GM23338 (cell line): ENCODE measurements at regions not wholly inside any gene's neighbourhood (a gene's known extent, or its start where the extent isn't known, plus 50 kb on each side); places are given as distances from the start of the nearest gene placed in this dataset.
A peak's percentile ranks its signal among the peaks of the same experiment; 100 is the strongest.

ENCODE experiments used
- ATAC-seq: fragments of 200-7000 bp; cut with Tn5 transposase; 3 replicates; pipeline ENCODE4 v1.9.1; 2020
- DNase-seq: peaks from one replicate; pipeline ENCODE4 v3.0.0-alpha.2; 2015; ENCODE audit warnings: low spot score
- H2AFZ ChIP-seq: fragments of 200-600 bp; sonication (generic); 2 replicates; pipeline ENCODE4 v1.8.0; 2016; ENCODE audit warnings: antibody characterized with exemption, mild to moderate bottlenecking, moderate library complexity
- H3F3A ChIP-seq: fragments of 200-600 bp; sonication (generic); replicated peaks from 2 replicates; pipeline ENCODE4 v1.8.0; 2017; ENCODE audit warnings: antibody characterized with exemption, mixed run types, low read depth
- H3K27ac ChIP-seq: fragments of 200-600 bp; sonication (generic); 2 replicates; pipeline ENCODE4 v1.6.1; 2016; ENCODE audit warnings: low read depth
- H3K27me3 ChIP-seq: fragments of 200-600 bp; sonication (generic); 2 replicates; pipeline ENCODE4 v1.8.0; 2016; ENCODE audit warnings: mild to moderate bottlenecking, mixed run types, moderate library complexity; ENCODE audit not compliant: insufficient read depth
- H3K36me3 ChIP-seq: fragments of 200-600 bp; sonication (generic); 2 replicates; pipeline ENCODE4 v1.8.0; 2016; ENCODE audit warnings: mild to moderate bottlenecking; ENCODE audit not compliant: insufficient read depth
- H3K4me1 ChIP-seq: fragments of 200-600 bp; sonication (generic); 2 replicates; pipeline ENCODE4 v1.8.0; 2016; ENCODE audit warnings: mild to moderate bottlenecking, moderate library complexity; ENCODE audit not compliant: insufficient read depth
- H3K4me2 ChIP-seq: fragments of 200-600 bp; sonication (generic); 2 replicates; pipeline ENCODE4 v1.7.1; 2017; ENCODE audit warnings: mixed run types
- H3K4me3 ChIP-seq: fragments of 200-600 bp; sonication (generic); 2 replicates; pipeline ENCODE4 v1.6.1; 2016; ENCODE audit warnings: mixed run types
- H3K79me2 ChIP-seq: fragments of 200-600 bp; sonication (generic); replicated peaks from 2 replicates; pipeline ENCODE4 v1.8.0; 2017; ENCODE audit warnings: mild to moderate bottlenecking; ENCODE audit not compliant: insufficient read depth
- H3K9me2 ChIP-seq: fragments of 200-600 bp; sonication (generic); 2 replicates; pipeline ENCODE4 v1.8.0; 2017; ENCODE audit not compliant: insufficient read depth
- H4K20me1 ChIP-seq: fragments of 200-600 bp; sonication (generic); replicated peaks from 2 replicates; pipeline ENCODE4 v1.8.0; 2017; ENCODE audit warnings: mild to moderate bottlenecking; ENCODE audit not compliant: insufficient read depth
- H3K27ac Mint-ChIP-seq: 2 replicates; pipeline ENCODE4 v1.8.0; 2020; ENCODE audit warnings: inconsistent platforms, mild to moderate bottlenecking, moderate library complexity, mixed read lengths
- H3K27me3 Mint-ChIP-seq: 3 replicates; pipeline ENCODE4 v1.8.0; 2022; ENCODE audit warnings: low read depth, mild to moderate bottlenecking, moderate library complexity, mixed read lengths, inconsistent platforms; ENCODE audit not compliant: insufficient read depth, poor library complexity
- H3K36me3 Mint-ChIP-seq: 3 replicates; pipeline ENCODE4 v1.8.0; 2021; ENCODE audit warnings: low read depth, mild to moderate bottlenecking, inconsistent platforms, moderate library complexity, mixed read lengths
- H3K4me1 Mint-ChIP-seq: 3 replicates; pipeline ENCODE4 v1.8.0; 2020; ENCODE audit warnings: mild to moderate bottlenecking, inconsistent platforms, mixed read lengths
- H3K4me3 Mint-ChIP-seq: 3 replicates; pipeline ENCODE4 v1.8.0; 2021; ENCODE audit warnings: moderate library complexity, mild to moderate bottlenecking, inconsistent platforms, mixed read lengths
- H3K9me3 Mint-ChIP-seq: 3 replicates; pipeline ENCODE4 v1.8.0; 2020; ENCODE audit warnings: moderate library complexity, mild to moderate bottlenecking, inconsistent platforms, mixed read lengths
- EZH2phosphoT487 ChIP-seq: fragments of 200-600 bp; sonication (generic); IDR thresholded peaks from one replicate; pipeline ENCODE4 v1.8.1; 2018; ENCODE audit warnings: antibody characterized with exemption; ENCODE audit not compliant: unreplicated experiment
- NANOG ChIP-seq: IDR thresholded peaks from 2 replicates; pipeline ENCODE4 v1.6.1; 2016; ENCODE audit warnings: antibody characterized with exemption, borderline replicate concordance
- TF ChIP-seq, protein P1 (sequence below): fragments of 250-450 bp; sonication (Bioruptor Pico); IDR thresholded peaks from 2 replicates; pipeline ENCODE4 v1.5.0; 2020; ENCODE audit warnings: mild to moderate bottlenecking, moderate library complexity
- TF ChIP-seq, protein P2 (sequence below), 2 experiments: fragments of 200-600 bp in 1 of 2; sonication (generic) in 1 of 2; conservative IDR thresholded peaks; 2 replicates each; pipeline versions ENCODE4 v1.5.1 to v1.6.1; 2016 to 2017; ENCODE audit warnings: antibody characterized with exemption in 2 of 2, low read depth in 2 of 2, mild to moderate bottlenecking in 2 of 2, moderate library complexity in 1 of 2

DNA sequence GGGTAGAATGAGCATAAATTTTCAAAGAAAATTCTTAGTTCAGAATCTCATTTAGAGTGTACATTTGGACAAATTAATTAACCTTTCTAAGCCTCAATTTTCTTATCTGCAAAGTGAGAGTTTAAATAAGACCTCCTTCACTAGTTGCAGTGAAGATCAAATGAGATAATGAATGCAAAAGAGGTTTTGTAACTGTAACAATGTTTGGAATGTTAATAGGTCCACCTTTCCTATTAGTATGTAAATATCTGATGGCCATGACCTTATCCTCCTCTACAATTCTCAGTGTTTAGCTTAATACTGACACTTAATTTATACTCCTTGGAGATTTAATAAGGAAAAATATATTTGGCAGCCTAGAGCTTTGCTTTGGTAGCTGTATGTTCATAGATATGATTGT is 138.8 kb downstream of the GABRG1 start:
- Mint-ChIP-seq H3K27me3 (no peaks in the 10 kb centered on the region), H3K9me3 (peaks cover 63% of the 10 kb centered on the region), H3K27ac (no peak overlapping the region), H3K4me1 (peaks cover 9% of the 10 kb centered on the region; the same call in 2 of the 3 replicates), H3K4me3 (no peak overlapping the region), H3K36me3 (peaks cover 5% of the 10 kb centered on the region; the same call in 2 of the 3 replicates)
- peak overlapping the region; percentile 2; the same call in 1 of the 2 replicates for H3K4me2 ChIP-seq
- DNase-seq = peak; percentile 78
- no peak overlapping the region for H3K27ac ChIP-seq
- H4K20me1 ChIP-seq = no peaks in the 10 kb centered on the region
- no peak overlapping the region; the same call in 1 of the 2 replicates for H3K4me3 ChIP-seq
- peaks cover 6% of the 10 kb centered on the region; the same call in 1 of the 2 replicates for H3K9me2 ChIP-seq
- no peak overlapping the region for H2AFZ ChIP-seq
- H3K4me1 ChIP-seq = peaks cover 10% of the 10 kb centered on the region
- H3K27me3 ChIP-seq = no peaks in the 10 kb centered on the region
- TF ChIP-seq, protein P1, sequence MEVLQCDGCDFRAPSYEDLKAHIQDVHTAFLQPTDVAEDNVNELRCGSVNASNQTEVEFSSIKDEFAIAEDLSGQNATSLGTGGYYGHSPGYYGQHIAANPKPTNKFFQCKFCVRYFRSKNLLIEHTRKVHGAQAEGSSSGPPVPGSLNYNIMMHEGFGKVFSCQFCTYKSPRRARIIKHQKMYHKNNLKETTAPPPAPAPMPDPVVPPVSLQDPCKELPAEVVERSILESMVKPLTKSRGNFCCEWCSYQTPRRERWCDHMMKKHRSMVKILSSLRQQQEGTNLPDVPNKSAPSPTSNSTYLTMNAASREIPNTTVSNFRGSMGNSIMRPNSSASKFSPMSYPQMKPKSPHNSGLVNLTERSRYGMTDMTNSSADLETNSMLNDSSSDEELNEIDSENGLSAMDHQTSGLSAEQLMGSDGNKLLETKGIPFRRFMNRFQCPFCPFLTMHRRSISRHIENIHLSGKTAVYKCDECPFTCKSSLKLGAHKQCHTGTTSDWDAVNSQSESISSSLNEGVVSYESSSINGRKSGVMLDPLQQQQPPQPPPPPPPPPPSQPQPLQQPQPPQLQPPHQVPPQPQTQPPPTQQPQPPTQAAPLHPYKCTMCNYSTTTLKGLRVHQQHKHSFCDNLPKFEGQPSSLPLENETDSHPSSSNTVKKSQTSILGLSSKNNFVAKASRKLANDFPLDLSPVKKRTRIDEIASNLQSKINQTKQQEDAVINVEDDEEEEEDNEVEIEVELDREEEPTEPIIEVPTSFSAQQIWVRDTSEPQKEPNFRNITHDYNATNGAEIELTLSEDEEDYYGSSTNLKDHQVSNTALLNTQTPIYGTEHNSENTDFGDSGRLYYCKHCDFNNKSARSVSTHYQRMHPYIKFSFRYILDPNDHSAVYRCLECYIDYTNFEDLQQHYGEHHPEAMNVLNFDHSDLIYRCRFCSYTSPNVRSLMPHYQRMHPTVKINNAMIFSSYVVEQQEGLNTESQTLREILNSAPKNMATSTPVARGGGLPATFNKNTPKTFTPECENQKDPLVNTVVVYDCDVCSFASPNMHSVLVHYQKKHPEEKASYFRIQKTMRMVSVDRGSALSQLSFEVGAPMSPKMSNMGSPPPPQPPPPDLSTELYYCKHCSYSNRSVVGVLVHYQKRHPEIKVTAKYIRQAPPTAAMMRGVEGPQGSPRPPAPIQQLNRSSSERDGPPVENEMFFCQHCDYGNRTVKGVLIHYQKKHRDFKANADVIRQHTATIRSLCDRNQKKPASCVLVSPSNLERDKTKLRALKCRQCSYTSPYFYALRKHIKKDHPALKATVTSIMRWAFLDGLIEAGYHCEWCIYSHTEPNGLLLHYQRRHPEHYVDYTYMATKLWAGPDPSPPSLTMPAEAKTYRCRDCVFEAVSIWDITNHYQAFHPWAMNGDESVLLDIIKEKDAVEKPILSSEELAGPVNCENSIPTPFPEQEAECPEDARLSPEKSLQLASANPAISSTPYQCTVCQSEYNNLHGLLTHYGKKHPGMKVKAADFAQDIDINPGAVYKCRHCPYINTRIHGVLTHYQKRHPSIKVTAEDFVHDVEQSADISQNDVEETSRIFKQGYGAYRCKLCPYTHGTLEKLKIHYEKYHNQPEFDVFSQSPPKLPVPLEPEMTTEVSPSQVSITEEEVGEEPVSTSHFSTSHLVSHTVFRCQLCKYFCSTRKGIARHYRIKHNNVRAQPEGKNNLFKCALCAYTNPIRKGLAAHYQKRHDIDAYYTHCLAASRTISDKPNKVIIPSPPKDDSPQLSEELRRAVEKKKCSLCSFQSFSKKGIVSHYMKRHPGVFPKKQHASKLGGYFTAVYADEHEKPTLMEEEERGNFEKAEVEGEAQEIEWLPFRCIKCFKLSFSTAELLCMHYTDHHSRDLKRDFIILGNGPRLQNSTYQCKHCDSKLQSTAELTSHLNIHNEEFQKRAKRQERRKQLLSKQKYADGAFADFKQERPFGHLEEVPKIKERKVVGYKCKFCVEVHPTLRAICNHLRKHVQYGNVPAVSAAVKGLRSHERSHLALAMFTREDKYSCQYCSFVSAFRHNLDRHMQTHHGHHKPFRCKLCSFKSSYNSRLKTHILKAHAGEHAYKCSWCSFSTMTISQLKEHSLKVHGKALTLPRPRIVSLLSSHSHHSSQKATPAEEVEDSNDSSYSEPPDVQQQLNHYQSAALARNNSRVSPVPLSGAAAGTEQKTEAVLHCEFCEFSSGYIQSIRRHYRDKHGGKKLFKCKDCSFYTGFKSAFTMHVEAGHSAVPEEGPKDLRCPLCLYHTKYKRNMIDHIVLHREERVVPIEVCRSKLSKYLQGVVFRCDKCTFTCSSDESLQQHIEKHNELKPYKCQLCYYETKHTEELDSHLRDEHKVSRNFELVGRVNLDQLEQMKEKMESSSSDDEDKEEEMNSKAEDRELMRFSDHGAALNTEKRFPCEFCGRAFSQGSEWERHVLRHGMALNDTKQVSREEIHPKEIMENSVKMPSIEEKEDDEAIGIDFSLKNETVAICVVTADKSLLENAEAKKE (CRISPR knock-in tag) = no peak
- peak; percentile 89 for TF ChIP-seq NANOG
- H3K79me2 ChIP-seq = no peaks in the 10 kb centered on the region
- no peaks in the 10 kb centered on the region for H3F3A ChIP-seq
- H3K36me3 ChIP-seq = no peaks in the 10 kb centered on the region
- ATAC-seq = peak; percentile 80

DNA sequence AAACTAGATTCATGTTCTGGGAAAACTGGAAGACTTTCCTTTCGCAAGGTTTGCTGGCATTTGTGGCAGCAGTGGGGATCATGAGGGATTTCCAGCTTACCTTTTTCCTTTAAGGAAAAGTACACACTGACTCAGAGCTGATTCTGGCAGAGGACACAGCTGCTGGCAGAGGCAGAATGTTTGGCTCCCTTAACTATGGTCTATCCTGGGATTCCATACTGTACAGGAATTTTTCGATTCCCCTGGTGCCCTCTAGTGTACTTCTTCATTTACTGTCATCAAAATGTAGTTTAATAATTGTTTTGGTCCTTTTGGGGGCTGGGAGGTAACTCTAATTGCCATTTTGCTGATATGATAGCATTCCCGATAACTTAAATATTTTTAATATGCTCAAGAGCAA is 152.7 kb downstream of the GABRG1 start:
- Mint-ChIP-seq H3K4me1 (no peaks in the 10 kb centered on the region), H3K27me3 (no peaks in the 10 kb centered on the region), H3K9me3 (peaks cover 79% of the 10 kb centered on the region), H3K27ac (no peak overlapping the region), H3K4me3 (no peak overlapping the region), H3K36me3 (peaks cover 8% of the 10 kb centered on the region; the same call in 1 of the 3 replicates)
- H3K4me3 ChIP-seq = no peak overlapping the region
- H3K27me3 ChIP-seq = no peaks in the 10 kb centered on the region
- H3K79me2 ChIP-seq = no peaks in the 10 kb centered on the region
- no peaks in the 10 kb centered on the region for H4K20me1 ChIP-seq
- H3K4me1 ChIP-seq = no peaks in the 10 kb centered on the region
- no peaks in the 10 kb centered on the region; the same call in 1 of the 2 replicates for H3K36me3 ChIP-seq
- H3K27ac ChIP-seq = no peak overlapping the region
- no peak for DNase-seq
- TF ChIP-seq, protein P2, sequence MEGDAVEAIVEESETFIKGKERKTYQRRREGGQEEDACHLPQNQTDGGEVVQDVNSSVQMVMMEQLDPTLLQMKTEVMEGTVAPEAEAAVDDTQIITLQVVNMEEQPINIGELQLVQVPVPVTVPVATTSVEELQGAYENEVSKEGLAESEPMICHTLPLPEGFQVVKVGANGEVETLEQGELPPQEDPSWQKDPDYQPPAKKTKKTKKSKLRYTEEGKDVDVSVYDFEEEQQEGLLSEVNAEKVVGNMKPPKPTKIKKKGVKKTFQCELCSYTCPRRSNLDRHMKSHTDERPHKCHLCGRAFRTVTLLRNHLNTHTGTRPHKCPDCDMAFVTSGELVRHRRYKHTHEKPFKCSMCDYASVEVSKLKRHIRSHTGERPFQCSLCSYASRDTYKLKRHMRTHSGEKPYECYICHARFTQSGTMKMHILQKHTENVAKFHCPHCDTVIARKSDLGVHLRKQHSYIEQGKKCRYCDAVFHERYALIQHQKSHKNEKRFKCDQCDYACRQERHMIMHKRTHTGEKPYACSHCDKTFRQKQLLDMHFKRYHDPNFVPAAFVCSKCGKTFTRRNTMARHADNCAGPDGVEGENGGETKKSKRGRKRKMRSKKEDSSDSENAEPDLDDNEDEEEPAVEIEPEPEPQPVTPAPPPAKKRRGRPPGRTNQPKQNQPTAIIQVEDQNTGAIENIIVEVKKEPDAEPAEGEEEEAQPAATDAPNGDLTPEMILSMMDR (conservative IDR thresholded peaks at IDR 0.05; ENCODE audit: low read depth in 2 of 2) = 0 out of 4 replicates have a peak, but pooled peaks of 1 of the 2 experiments have one; percentile 8
- no peak for TF ChIP-seq EZH2phosphoT487
- H3K4me2 ChIP-seq = no peak overlapping the region
- H2AFZ ChIP-seq = no peak overlapping the region
- ATAC-seq = no peak
- no peaks in the 10 kb centered on the region for H3F3A ChIP-seq
- H3K9me2 ChIP-seq = no peaks in the 10 kb centered on the region
